MCF 10A (cell line): ENCODE measurements at regions not wholly inside any gene's neighbourhood (a gene's known extent, or its start where the extent isn't known, plus 50 kb on each side); places are given as distances from the start of the nearest gene placed in this dataset.
A peak's percentile ranks its signal among the peaks of the same experiment; 100 is the strongest.

ENCODE experiments used
- BruUV-seq: library from RNA; stranded (reverse); fragments of 400-500 nt; replicated peaks from 2 replicates; lab custom pipeline; 2021; lab: Mats Ljungman, UMichigan
- CTCF ChIA-PET: fragments of 300-600 bp; sonication (Branson Sonifier 250); formaldehyde crosslinking; extraction: SDS; loops from one replicate; lab custom pipeline; 2021; ENCODE audit warnings: antibody characterized with exemption, inconsistent platforms; lab: Yijun Ruan, JAX
- POLR2A ChIA-PET: fragments of 300-600, 350-650 bp; sonication (Branson Sonifier 250); formaldehyde crosslinking; extraction: SDS; loops from one replicate; lab custom pipeline; 2020; ENCODE audit warnings: antibody characterized with exemption, inconsistent platforms; lab: Yijun Ruan, JAX
- DNase-seq: peaks from one replicate; pipeline ENCODE4 v3.0.0-alpha.2; 2018; ENCODE audit not compliant: unreplicated experiment
- H3K27ac Mint-ChIP-seq: one replicate; pipeline ENCODE4 v1.8.0; 2022; ENCODE audit warnings: mild to moderate bottlenecking, low read depth, mixed read lengths; ENCODE audit not compliant: unreplicated experiment
- H3K27me3 Mint-ChIP-seq: one replicate; pipeline ENCODE4 v1.8.0; 2022; ENCODE audit warnings: mixed read lengths; ENCODE audit not compliant: insufficient read depth, unreplicated experiment
- H3K36me3 Mint-ChIP-seq: one replicate; pipeline ENCODE4 v1.8.0; 2022; ENCODE audit warnings: mild to moderate bottlenecking, moderate library complexity, mixed read lengths; ENCODE audit not compliant: insufficient read depth, unreplicated experiment
- H3K4me1 Mint-ChIP-seq: one replicate; pipeline ENCODE4 v1.8.0; 2022; ENCODE audit warnings: mixed read lengths; ENCODE audit not compliant: insufficient read depth, unreplicated experiment
- H3K4me3 Mint-ChIP-seq: one replicate; pipeline ENCODE4 v1.8.0; 2022; ENCODE audit warnings: mild to moderate bottlenecking, moderate library complexity, mixed read lengths; ENCODE audit not compliant: unreplicated experiment
- H3K9me3 Mint-ChIP-seq: one replicate; pipeline ENCODE4 v1.8.0; 2022; ENCODE audit warnings: mixed read lengths; ENCODE audit not compliant: unreplicated experiment
- CTCF ChIP-seq: fragments of 200-600 bp; IDR thresholded peaks from one replicate; pipeline ENCODE4 v1.8.0; 2022; ENCODE audit warnings: antibody characterized with exemption, mild to moderate bottlenecking; ENCODE audit not compliant: unreplicated experiment
- intact Hi-C: fragments of 100-400 bp; cut with micrococcal nuclease; formaldehyde crosslinking; loops from 2 replicates; pipeline ENCODE4 v1.14.1; 2022

- intact Hi-C loops, result no loop called here
- H3K4me3 Mint-ChIP-seq, result no peak overlapping the region
- H3K9me3 Mint-ChIP-seq, result no peaks in the 10 kb centered on the region
- POLR2A ChIA-PET, result interaction anchor here (1.0 kb wide), 1 partner anchor 281 kb away, joined by 4 read pairs; no protein-coding TSS in a partner anchor
- H3K36me3 Mint-ChIP-seq, result no peaks in the 10 kb centered on the region
- DNase-seq, result no peak
- H3K27ac Mint-ChIP-seq, result no peak overlapping the region
- CTCF ChIA-PET, result interaction anchor here (0.6 to 1.0 kb wide), 3 partner anchors 19 to 52 kb away, joined by 3 read pairs; no protein-coding TSS in a partner anchor
- H3K4me1 Mint-ChIP-seq, result peaks cover 10% of the 10 kb centered on the region
- H3K27me3 Mint-ChIP-seq, result no peaks in the 10 kb centered on the region
- TF ChIP-seq CTCF, result no peak
- BruUV-seq, result no TSS peak
Measured at GRCh38 chr9:106580546-106580945, 282.4 kb upstream of the ZNF462 start.

- ChIA-PET CTCF (interaction anchor here (0.6 kb wide), 1 partner anchor 585 kb away, joined by 5 read pairs; no protein-coding TSS in a partner anchor), POLR2A (no interaction called here)
- Mint-ChIP-seq H3K27ac (no peak overlapping the region), H3K27me3 (no peaks in the 10 kb centered on the region), H3K36me3 (no peaks in the 10 kb centered on the region), H3K4me1 (peaks cover 13% of the 10 kb centered on the region), H3K4me3 (no peak overlapping the region), H3K9me3 (no peaks in the 10 kb centered on the region)
- no TSS peak for BruUV-seq
- no peak for DNase-seq
- intact Hi-C loops, result no loop called here
- no peak for TF ChIP-seq CTCF
Measured at GRCh38 chr9:106581973-106582372, 281.0 kb upstream of the ZNF462 start.

GRCh38 chr9:106583751-106584150 lies 279.2 kb upstream of the ZNF462 start:
- no peaks in the 10 kb centered on the region for H3K36me3 Mint-ChIP-seq
- CTCF ChIA-PET, result interaction anchor here (0.6 to 0.8 kb wide), 6 partner anchors 21 to 1730 kb away, joined by 3 to 5 read pairs (median 3); partner anchors contain the start of gene ZNF462
- no TSS peak for BruUV-seq
- no peak overlapping the region for H3K4me3 Mint-ChIP-seq
- no peak overlapping the region for H3K27ac Mint-ChIP-seq
- no peaks in the 10 kb centered on the region for H3K27me3 Mint-ChIP-seq
- no peak for TF ChIP-seq CTCF
- peak; percentile 69 for DNase-seq
- H3K9me3 Mint-ChIP-seq, result no peaks in the 10 kb centered on the region
- POLR2A ChIA-PET, result interaction anchor here (0.5 to 0.6 kb wide), 2 partner anchors 86 to 116 kb away, joined by 3 read pairs; no protein-coding TSS in a partner anchor
- intact Hi-C loops, result no loop called here
- peaks cover 21% of the 10 kb centered on the region for H3K4me1 Mint-ChIP-seq

- intact Hi-C loops, result no loop called here
- POLR2A ChIA-PET, result interaction anchor here (1.4 to 2.6 kb wide), 2 partner anchors 278 to 294 kb away, joined by 6 read pairs; no protein-coding TSS in a partner anchor
- no peak overlapping the region for H3K4me3 Mint-ChIP-seq
Measured at GRCh38 chr9:106587042-106587441, 275.9 kb upstream of the ZNF462 start.

More at GRCh38 chr9:106587042-106587441, 275.9 kb upstream of the ZNF462 start:
- Mint-ChIP-seq H3K4me1 (peaks cover 29% of the 10 kb centered on the region), H3K36me3 (no peaks in the 10 kb centered on the region), H3K27ac (no peak overlapping the region), H3K27me3 (no peaks in the 10 kb centered on the region), H3K9me3 (no peaks in the 10 kb centered on the region)
- no TSS peak for BruUV-seq
- TF ChIP-seq CTCF, result no peak
- peak; percentile 50 for DNase-seq
- CTCF ChIA-PET, result interaction anchor here (0.6 to 0.7 kb wide), 3 partner anchors 705 to 948 kb away, joined by 3 to 4 read pairs (median 3); no protein-coding TSS in a partner anchor
